Epithelial cell of proximal tubule (primary cell): ENCODE measurements at regions not wholly inside any gene's neighbourhood (a gene's known extent, or its start where the extent isn't known, plus 50 kb on each side); places are given as distances from the start of the nearest gene placed in this dataset.

Experiments used
- DNase-seq: peaks from one replicate; pipeline ENCODE4 v3.0.0-alpha.2; 2011; ENCODE audit warnings: low read depth
- H3K4me3 ChIP-seq: 2 replicates; pipeline ENCODE4 v1.5.1; 2011; ENCODE audit warnings: low read depth, mild to moderate bottlenecking, low read length
- CTCF ChIP-seq: conservative IDR thresholded peaks from 2 replicates; pipeline ENCODE4 v1.5.1; 2012; ENCODE audit warnings: low read depth, mild to moderate bottlenecking, low read length

- DNase-seq, result no peak
- H3K4me3 ChIP-seq, result no peak overlapping the region
- TF ChIP-seq CTCF, result no peak
These were observed 306.5 kb upstream of the SPTLC3 start for GRCh38 chr20:12702312-12702711.

- no peak for DNase-seq
- TF ChIP-seq CTCF, result no peak
- no peak overlapping the region for H3K4me3 ChIP-seq
These were observed 293.4 kb upstream of the SPTLC3 start for GRCh38 chr20:12715371-12715770.

- no peak overlapping the region for H3K4me3 ChIP-seq
- no peak for TF ChIP-seq CTCF
- DNase-seq, result no peak
These were observed 292.6 kb upstream of the SPTLC3 start for GRCh38 chr20:12715991-12716680.

- no peak for DNase-seq
- no peak overlapping the region for H3K4me3 ChIP-seq
- no peak for TF ChIP-seq CTCF
These were observed 291.7 kb upstream of the SPTLC3 start for GRCh38 chr20:12717061-12717460.

- DNase-seq, result no peak
- no peak for TF ChIP-seq CTCF
These were observed 290.2 kb upstream of the SPTLC3 start for GRCh38 chr20:12718619-12719018.

GRCh38 chr20:12721636-12722035 is 287.1 kb upstream of the SPTLC3 start:
- DNase-seq, result no peak
- no peak for TF ChIP-seq CTCF
- no peak overlapping the region for H3K4me3 ChIP-seq

More at GRCh38 chr20:12718619-12719018, 290.2 kb upstream of the SPTLC3 start:
- no peak overlapping the region for H3K4me3 ChIP-seq

GRCh38 chr20:12722091-12722490 is 286.7 kb upstream of the SPTLC3 start:
- peak; percentile 40 for DNase-seq
- H3K4me3 ChIP-seq, result no peak overlapping the region
- no peak for TF ChIP-seq CTCF
